Prostate gland (tissue), 2 donors: ENCODE measurements at regions not wholly inside any gene's neighbourhood (a gene's known extent, or its start where the extent isn't known, plus 50 kb on each side); places are given as distances from the start of the nearest gene placed in this dataset.
"Not testable (repeated sequence)": the region's sequence is repeated elsewhere in the genome, so short reads cannot be mapped to it uniquely, and the experiment has no call there.

ENCODE experiments used
- POLR2A ChIP-seq: fragments of 450-650 bp; IDR thresholded peaks from one replicate; pipeline ENCODE4 v1.6.1; 2016; ENCODE audit warnings: antibody characterized with exemption, mild to moderate bottlenecking
- TF ChIP-seq, protein P1 (sequence below), 4 experiments: fragments of 200-600 bp in 2 of 4; fragments of 450-650 bp in 2 of 4; sonication (generic) in 2 of 4; IDR thresholded peaks; 1 replicate in 3 of 4; 2 replicates in 1 of 4; pipeline ENCODE4 v1.5.1; 2016 to 2019; ENCODE audit warnings: antibody characterized with exemption in 4 of 4, mild to moderate bottlenecking in 2 of 4, moderate library complexity in 2 of 4

DNA sequence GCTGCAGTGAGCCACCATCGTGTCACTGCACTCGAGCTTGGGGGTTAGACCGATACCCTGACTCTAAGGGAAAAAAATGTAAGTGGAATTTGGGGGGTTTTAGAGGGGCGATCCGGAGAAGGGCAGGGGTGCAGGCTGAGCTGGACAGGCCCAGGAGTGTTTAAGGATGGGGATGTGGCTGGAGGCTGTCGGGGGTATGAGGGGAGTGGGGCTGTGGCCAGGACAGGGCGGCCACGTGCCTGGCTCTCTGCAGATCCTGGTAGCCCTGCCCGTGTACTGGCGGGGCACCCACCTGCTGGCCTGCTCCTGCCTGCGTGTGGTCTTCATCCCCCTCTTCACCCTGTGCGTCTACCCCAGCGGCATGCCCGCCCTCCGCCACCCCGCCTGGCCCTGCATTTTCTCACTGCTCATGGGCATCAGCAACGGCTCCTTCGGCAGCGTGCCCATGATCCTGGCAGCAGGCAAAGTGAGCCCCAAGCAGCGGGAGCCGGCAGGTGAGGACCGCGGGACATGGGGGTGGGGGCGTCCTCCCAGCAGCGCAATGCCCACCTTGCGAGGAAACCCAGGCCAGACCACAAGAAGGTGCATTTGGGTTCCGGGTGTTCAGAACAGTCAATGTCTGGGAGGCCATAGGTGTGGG is 438.7 kb upstream of the ZNF722 start:
- TF ChIP-seq, protein P1, sequence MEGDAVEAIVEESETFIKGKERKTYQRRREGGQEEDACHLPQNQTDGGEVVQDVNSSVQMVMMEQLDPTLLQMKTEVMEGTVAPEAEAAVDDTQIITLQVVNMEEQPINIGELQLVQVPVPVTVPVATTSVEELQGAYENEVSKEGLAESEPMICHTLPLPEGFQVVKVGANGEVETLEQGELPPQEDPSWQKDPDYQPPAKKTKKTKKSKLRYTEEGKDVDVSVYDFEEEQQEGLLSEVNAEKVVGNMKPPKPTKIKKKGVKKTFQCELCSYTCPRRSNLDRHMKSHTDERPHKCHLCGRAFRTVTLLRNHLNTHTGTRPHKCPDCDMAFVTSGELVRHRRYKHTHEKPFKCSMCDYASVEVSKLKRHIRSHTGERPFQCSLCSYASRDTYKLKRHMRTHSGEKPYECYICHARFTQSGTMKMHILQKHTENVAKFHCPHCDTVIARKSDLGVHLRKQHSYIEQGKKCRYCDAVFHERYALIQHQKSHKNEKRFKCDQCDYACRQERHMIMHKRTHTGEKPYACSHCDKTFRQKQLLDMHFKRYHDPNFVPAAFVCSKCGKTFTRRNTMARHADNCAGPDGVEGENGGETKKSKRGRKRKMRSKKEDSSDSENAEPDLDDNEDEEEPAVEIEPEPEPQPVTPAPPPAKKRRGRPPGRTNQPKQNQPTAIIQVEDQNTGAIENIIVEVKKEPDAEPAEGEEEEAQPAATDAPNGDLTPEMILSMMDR (IDR thresholded peaks at IDR 0.05), result not testable (repeated sequence)
- not testable (repeated sequence) for TF ChIP-seq POLR2A
